ENCODE measurements at regions not wholly inside any gene's neighbourhood (a gene's known extent, or its start where the extent isn't known, plus 50 kb on each side); places are given as distances from the start of the nearest gene placed in this dataset.

GRCh38 chr20:40757087-40757486, 68.1 kb upstream of the MAFB start:
- TF ChIP-seq, protein P1, sequence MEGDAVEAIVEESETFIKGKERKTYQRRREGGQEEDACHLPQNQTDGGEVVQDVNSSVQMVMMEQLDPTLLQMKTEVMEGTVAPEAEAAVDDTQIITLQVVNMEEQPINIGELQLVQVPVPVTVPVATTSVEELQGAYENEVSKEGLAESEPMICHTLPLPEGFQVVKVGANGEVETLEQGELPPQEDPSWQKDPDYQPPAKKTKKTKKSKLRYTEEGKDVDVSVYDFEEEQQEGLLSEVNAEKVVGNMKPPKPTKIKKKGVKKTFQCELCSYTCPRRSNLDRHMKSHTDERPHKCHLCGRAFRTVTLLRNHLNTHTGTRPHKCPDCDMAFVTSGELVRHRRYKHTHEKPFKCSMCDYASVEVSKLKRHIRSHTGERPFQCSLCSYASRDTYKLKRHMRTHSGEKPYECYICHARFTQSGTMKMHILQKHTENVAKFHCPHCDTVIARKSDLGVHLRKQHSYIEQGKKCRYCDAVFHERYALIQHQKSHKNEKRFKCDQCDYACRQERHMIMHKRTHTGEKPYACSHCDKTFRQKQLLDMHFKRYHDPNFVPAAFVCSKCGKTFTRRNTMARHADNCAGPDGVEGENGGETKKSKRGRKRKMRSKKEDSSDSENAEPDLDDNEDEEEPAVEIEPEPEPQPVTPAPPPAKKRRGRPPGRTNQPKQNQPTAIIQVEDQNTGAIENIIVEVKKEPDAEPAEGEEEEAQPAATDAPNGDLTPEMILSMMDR (IDR thresholded peaks at IDR 0.05 in 8 of 11, conservative IDR thresholded peaks at IDR 0.05 in 3 of 11), result no peak
- no peak for TF ChIP-seq POLR2A (IDR thresholded peaks at IDR 0.05)

Measured in spleen (tissue), 7 donors.